HFFc6 (cell line): ENCODE measurements at regions not wholly inside any gene's neighbourhood (a gene's known extent, or its start where the extent isn't known, plus 50 kb on each side); places are given as distances from the start of the nearest gene placed in this dataset.

Source experiments
- DNase-seq: peaks from one replicate; pipeline ENCODE4 v3.0.0-alpha.2; 2018
- H3K27ac Mint-ChIP-seq: 2 replicates; pipeline ENCODE4 v1.8.0; 2020; ENCODE audit warnings: mild to moderate bottlenecking, mixed read lengths
- H3K27me3 Mint-ChIP-seq: 2 replicates; pipeline ENCODE4 v1.8.0; 2021; ENCODE audit warnings: mild to moderate bottlenecking, moderate library complexity, mixed read lengths; ENCODE audit not compliant: insufficient read depth
- H3K36me3 Mint-ChIP-seq: 2 replicates; pipeline ENCODE4 v1.8.0; 2021; ENCODE audit warnings: low read depth, mixed read lengths
- H3K4me1 Mint-ChIP-seq: 2 replicates; pipeline ENCODE4 v1.8.0; 2020; ENCODE audit warnings: low read depth, mixed read lengths
- H3K4me3 Mint-ChIP-seq: 2 replicates; pipeline ENCODE4 v1.8.0; 2020; ENCODE audit warnings: mild to moderate bottlenecking, moderate library complexity, mixed read lengths
- H3K9me3 Mint-ChIP-seq: 2 replicates; pipeline ENCODE4 v1.8.0; 2020; ENCODE audit warnings: mild to moderate bottlenecking, mixed read lengths
- CTCF ChIP-seq: fragments of 200-600 bp; sonication (generic); IDR thresholded peaks from 2 replicates; pipeline ENCODE4 v1.5.0; 2021; ENCODE audit warnings: antibody characterized with exemption, mild to moderate bottlenecking

- H3K27me3 Mint-ChIP-seq = peaks cover 2% of the 10 kb centered on the region; the same call in 1 of the 2 replicates
- DNase-seq = no peak
- H3K27ac Mint-ChIP-seq = no peak overlapping the region
- H3K9me3 Mint-ChIP-seq = no peaks in the 10 kb centered on the region
- H3K4me1 Mint-ChIP-seq = peaks cover 4% of the 10 kb centered on the region; the same call in 1 of the 2 replicates
- TF ChIP-seq CTCF = no peak
- no peaks in the 10 kb centered on the region for H3K36me3 Mint-ChIP-seq
- H3K4me3 Mint-ChIP-seq = no peak overlapping the region
Observed at GRCh38 chrX:42107495-42108488, 184.4 kb upstream of the CASK start.

- DNase-seq = no peak
- Mint-ChIP-seq H3K27ac (no peak overlapping the region), H3K27me3 (peaks cover 2% of the 10 kb centered on the region; the same call in 1 of the 2 replicates), H3K9me3 (no peaks in the 10 kb centered on the region), H3K4me1 (peaks cover 10% of the 10 kb centered on the region; the same call in 1 of the 2 replicates), H3K4me3 (no peak overlapping the region), H3K36me3 (no peaks in the 10 kb centered on the region)
- TF ChIP-seq CTCF = no peak
Observed at GRCh38 chrX:42106556-42106955, 183.2 kb upstream of the CASK start.

- DNase-seq = no peak
- no peak overlapping the region; the same call in 1 of the 2 replicates for H3K27ac Mint-ChIP-seq
- H3K36me3 Mint-ChIP-seq = no peaks in the 10 kb centered on the region
- H3K4me1 Mint-ChIP-seq = peaks cover 10% of the 10 kb centered on the region; the same call in 1 of the 2 replicates
- H3K4me3 Mint-ChIP-seq = no peak overlapping the region
- no peaks in the 10 kb centered on the region; the same call in 1 of the 2 replicates for H3K27me3 Mint-ChIP-seq
- no peaks in the 10 kb centered on the region for H3K9me3 Mint-ChIP-seq
- TF ChIP-seq CTCF = no peak
Observed at GRCh38 chrX:42102586-42103282, 179.4 kb upstream of the CASK start.

- DNase-seq = no peak
- no peak for TF ChIP-seq CTCF
- H3K9me3 Mint-ChIP-seq = no peaks in the 10 kb centered on the region
- no peaks in the 10 kb centered on the region; the same call in 1 of the 2 replicates for H3K27me3 Mint-ChIP-seq
- no peak overlapping the region for H3K27ac Mint-ChIP-seq
- no peaks in the 10 kb centered on the region for H3K36me3 Mint-ChIP-seq
- H3K4me3 Mint-ChIP-seq = no peak overlapping the region
- H3K4me1 Mint-ChIP-seq = peaks cover 42% of the 10 kb centered on the region; the same call in 1 of the 2 replicates
Observed at GRCh38 chrX:42098900-42099299, 175.5 kb upstream of the CASK start.

DNA sequence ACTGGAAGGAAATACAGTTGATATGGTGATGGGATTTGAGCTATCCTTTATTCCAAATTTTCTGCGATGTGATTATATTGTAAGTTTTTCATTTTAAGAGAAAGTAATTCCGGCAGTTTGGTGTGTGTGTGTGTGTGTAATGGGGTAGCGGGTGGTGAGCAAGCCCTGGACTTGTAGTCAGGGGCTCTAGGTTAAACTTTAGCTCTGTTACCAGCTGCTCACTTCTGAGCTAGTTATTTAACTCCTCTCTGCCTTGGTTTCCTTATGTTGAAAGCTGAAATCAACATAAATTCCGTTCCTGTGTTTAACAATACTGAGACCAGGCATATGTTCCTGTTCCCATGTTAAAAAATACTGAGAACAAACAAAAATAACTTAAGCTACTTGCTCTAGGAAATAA lies 174.1 kb upstream of the CASK start:
- no peak for TF ChIP-seq CTCF
- no peak for DNase-seq
- Mint-ChIP-seq H3K4me3 (no peak overlapping the region), H3K4me1 (peaks cover 38% of the 10 kb centered on the region; the same call in 1 of the 2 replicates), H3K36me3 (no peaks in the 10 kb centered on the region), H3K9me3 (no peaks in the 10 kb centered on the region), H3K27ac (no peak overlapping the region), H3K27me3 (no peaks in the 10 kb centered on the region; the same call in 1 of the 2 replicates)
